Mucosa of descending colon (tissue), 3 donors: ENCODE measurements at regions not wholly inside any gene's neighbourhood (a gene's known extent, or its start where the extent isn't known, plus 50 kb on each side); places are given as distances from the start of the nearest gene placed in this dataset.

Experiments
- ATAC-seq: fragments of 200-7000 bp; cut with Tn5 transposase; one replicate; pipeline ENCODE4 v1.9.1; 2020; ENCODE audit warnings: mild to moderate bottlenecking, moderate library complexity
- DNase-seq, 3 donors: peaks; one replicate each; pipeline ENCODE4 v3.0.0-alpha.2; 2020
- H3K36me3 ChIP-seq: fragments of 200-600 bp; one replicate; pipeline ENCODE4 v1.8.0; 2021; ENCODE audit warnings: low read depth, mild to moderate bottlenecking
- H3K4me1 ChIP-seq: fragments of 200-600 bp; one replicate; pipeline ENCODE4 v1.8.0; 2021; ENCODE audit warnings: low read depth, mild to moderate bottlenecking
- H3K4me3 ChIP-seq: fragments of 200-600 bp; one replicate; pipeline ENCODE4 v1.8.0; 2021; ENCODE audit warnings: mild to moderate bottlenecking
- H3K9me3 ChIP-seq: fragments of 200-600 bp; one replicate; pipeline ENCODE4 v1.8.0; 2021; ENCODE audit warnings: mild to moderate bottlenecking
- CTCF ChIP-seq: fragments of 200-600 bp; IDR thresholded peaks from one replicate; pipeline ENCODE4 v1.8.0; 2022; ENCODE audit warnings: antibody characterized with exemption, mild to moderate bottlenecking
- intact Hi-C, 2 donors: fragments of 100-400 bp; cut with DNase I in 1 of 2; cut with micrococcal nuclease in 1 of 2; formaldehyde crosslinking; loops; one replicate each; pipeline versions ENCODE4 v1.11.0 to v1.11.1; 2022; cut with DNase I, micrococcal nuclease
- donor health status: DM: no; HTN: no; CAD: no; lungs with moderate emphysema.
- donor health status: DM: no; HTN: no; CAD: no.
- donor health status: DM: no; HTN: yes; CAD: no.

- Histone ChIP-seq H3K4me3 (no peak overlapping the region), H3K36me3 (peaks cover 4% of the 10 kb centered on the region), H3K4me1 (no peaks in the 10 kb centered on the region), H3K9me3 (no peaks in the 10 kb centered on the region)
- DNase-seq (no peak), ATAC-seq (no peak)
- intact Hi-C loops: no loop called here
- no peak for TF ChIP-seq CTCF
Observed at GRCh38 chr7:120170834-120171233, 102.1 kb upstream of the KCND2 start.

- no peak for DNase-seq
- TF ChIP-seq CTCF: no peak
- Histone ChIP-seq H3K4me3 (no peak overlapping the region), H3K36me3 (peaks cover 4% of the 10 kb centered on the region), H3K9me3 (no peaks in the 10 kb centered on the region), H3K4me1 (no peaks in the 10 kb centered on the region)
- no peak for ATAC-seq
- intact Hi-C loops: no loop called here
Observed at GRCh38 chr7:120171406-120171805, 101.6 kb upstream of the KCND2 start.

- no peaks in the 10 kb centered on the region for H3K9me3 ChIP-seq
- no peaks in the 10 kb centered on the region for H3K4me1 ChIP-seq
- H3K4me3 ChIP-seq: no peak overlapping the region
- no peaks in the 10 kb centered on the region for H3K36me3 ChIP-seq
- no peak for DNase-seq
- intact Hi-C loops: no loop called here
- no peak for TF ChIP-seq CTCF
- ATAC-seq: no peak
Observed at GRCh38 chr7:120180221-120180620, 92.8 kb upstream of the KCND2 start.

GRCh38 chr7:120181499-120181898 lies 91.5 kb upstream of the KCND2 start:
- no peaks in the 10 kb centered on the region for H3K4me1 ChIP-seq
- intact Hi-C loops: no loop called here
- DNase-seq: no peak
- ATAC-seq: no peak
- H3K36me3 ChIP-seq: no peaks in the 10 kb centered on the region
- H3K9me3 ChIP-seq: no peaks in the 10 kb centered on the region
- no peak for TF ChIP-seq CTCF
- H3K4me3 ChIP-seq: no peak overlapping the region

GRCh38 chr7:120184866-120185265 lies 88.1 kb upstream of the KCND2 start:
- no peaks in the 10 kb centered on the region for H3K9me3 ChIP-seq
- intact Hi-C loops: no loop called here
- H3K4me3 ChIP-seq: no peak overlapping the region
- DNase-seq: no peak
- ATAC-seq: no peak
- no peaks in the 10 kb centered on the region for H3K36me3 ChIP-seq
- H3K4me1 ChIP-seq: no peaks in the 10 kb centered on the region
- TF ChIP-seq CTCF: no peak

GRCh38 chr7:120185940-120186682 lies 86.9 kb upstream of the KCND2 start:
- DNase-seq: no peak
- no peaks in the 10 kb centered on the region for H3K36me3 ChIP-seq

More at GRCh38 chr7:120185940-120186682, 86.9 kb upstream of the KCND2 start:
- H3K4me1 ChIP-seq: no peaks in the 10 kb centered on the region
- ATAC-seq: no peak
- no peak for TF ChIP-seq CTCF
- no peaks in the 10 kb centered on the region for H3K9me3 ChIP-seq
- intact Hi-C loops: no loop called here
- no peak overlapping the region for H3K4me3 ChIP-seq
